OCI-LY3 (cell line): ENCODE measurements at regions not wholly inside any gene's neighbourhood (a gene's known extent, or its start where the extent isn't known, plus 50 kb on each side); places are given as distances from the start of the nearest gene placed in this dataset.

Experiments
- H2AFZ ChIP-seq: fragments of 200-600, 300-600 bp; shearing (Covaris generic); 2 replicates; pipeline ENCODE4 v1.6.0; 2014; ENCODE audit warnings: antibody characterized with exemption, low read depth, low read length
- H3K27ac ChIP-seq: fragments of 200-600, 300-600 bp; sonication (generic); 2 replicates; pipeline ENCODE4 v1.5.1; 2014; ENCODE audit warnings: mild to moderate bottlenecking, low read length, moderate library complexity, mixed read lengths
- H3K27me3 ChIP-seq: fragments of 200-600, 300-600 bp; sonication (generic); 2 replicates; pipeline ENCODE4 v1.6.1; 2014; ENCODE audit warnings: low read depth, low read length, mixed read lengths
- H3K36me3 ChIP-seq: fragments of 200-600, 300-600 bp; sonication (generic); replicated peaks from 2 replicates; pipeline ENCODE3; 2014; ENCODE audit warnings: low read depth, low read length, mixed read lengths
- H3K4me1 ChIP-seq: fragments of 300-600, 200-600 bp; sonication (generic); 2 replicates; pipeline ENCODE4 v1.6.1; 2014; ENCODE audit warnings: low read length, mixed read lengths
- H3K4me2 ChIP-seq: fragments of 200-600, 300-600 bp; sonication (generic); 2 replicates; pipeline ENCODE4 v1.6.1; 2014; ENCODE audit warnings: low read length, mixed read lengths
- H3K4me3 ChIP-seq: fragments of 300-600, 200-600 bp; sonication (generic); 2 replicates; pipeline ENCODE4 v1.5.1; 2014; ENCODE audit warnings: antibody characterized with exemption, mild to moderate bottlenecking, low read length, moderate library complexity
- H3K79me2 ChIP-seq: fragments of 300-600, 200-600 bp; shearing (Covaris generic); 2 replicates; pipeline ENCODE4 v1.6.1; 2014; ENCODE audit warnings: mild to moderate bottlenecking, low read length, mixed read lengths
- H3K9ac ChIP-seq: fragments of 300-600, 200-600 bp; shearing (Covaris generic); 2 replicates; pipeline ENCODE4 v1.6.0; 2014; ENCODE audit warnings: mild to moderate bottlenecking, low read length, moderate library complexity
- H3K9me3 ChIP-seq: fragments of 200-600, 300-600 bp; shearing (Covaris generic); 2 replicates; pipeline ENCODE4 v1.6.1; 2014; ENCODE audit warnings: low read length, mixed read lengths; ENCODE audit not compliant: insufficient read depth
- H4K20me1 ChIP-seq: fragments of 200-600, 300-600 bp; sonication (generic); 2 replicates; pipeline ENCODE4 v1.6.1; 2016; ENCODE audit warnings: low read length, mixed read lengths; ENCODE audit not compliant: insufficient read depth
- CTCF ChIP-seq: fragments of 200-600, 300-600 bp; sonication (generic); IDR thresholded peaks from 2 replicates; pipeline ENCODE4 v1.5.1; 2014; ENCODE audit warnings: antibody characterized with exemption, low read length, low read depth
- EZH2phosphoT487 ChIP-seq: fragments of 200-600 bp; shearing (Covaris generic); IDR thresholded peaks from 2 replicates; pipeline ENCODE4 v1.6.1; 2018; ENCODE audit warnings: antibody characterized with exemption, mixed run types, low read depth

GRCh38 chr6:134828641-134829040 is 121.3 kb downstream of the ALDH8A1 start:
- Histone ChIP-seq H3K4me1 (peaks cover 10% of the 10 kb centered on the region), H3K9ac (no peak overlapping the region), H3K4me2 (no peak overlapping the region), H3K27me3 (no peaks in the 10 kb centered on the region), H3K9me3 (no peaks in the 10 kb centered on the region), H3K36me3 (no peaks in the 10 kb centered on the region), H3K4me3 (no peak overlapping the region), H4K20me1 (no peaks in the 10 kb centered on the region), H3K27ac (no peak overlapping the region), H3K79me2 (no peaks in the 10 kb centered on the region), H2AFZ (no peak overlapping the region)
- TF ChIP-seq CTCF (no peak), EZH2phosphoT487 (no peak)

GRCh38 chr6:134826889-134827737 is 122.8 kb downstream of the ALDH8A1 start:
- peaks cover 10% of the 10 kb centered on the region for H3K4me1 ChIP-seq
- no peaks in the 10 kb centered on the region for H3K9me3 ChIP-seq
- no peak overlapping the region for H3K4me3 ChIP-seq
- no peaks in the 10 kb centered on the region for H4K20me1 ChIP-seq
- no peaks in the 10 kb centered on the region for H3K36me3 ChIP-seq
- H3K4me2 ChIP-seq = no peak overlapping the region
- H3K9ac ChIP-seq = no peak overlapping the region
- no peak overlapping the region for H3K27ac ChIP-seq
- no peak overlapping the region for H2AFZ ChIP-seq
- no peaks in the 10 kb centered on the region for H3K79me2 ChIP-seq
- TF ChIP-seq EZH2phosphoT487 = no peak
- TF ChIP-seq CTCF = no peak
- no peaks in the 10 kb centered on the region for H3K27me3 ChIP-seq

- no peak overlapping the region for H2AFZ ChIP-seq
- no peak overlapping the region for H3K4me2 ChIP-seq
- no peak overlapping the region for H3K9ac ChIP-seq
- TF ChIP-seq CTCF = no peak
- TF ChIP-seq EZH2phosphoT487 = no peak
- H3K79me2 ChIP-seq = no peaks in the 10 kb centered on the region
- H3K4me3 ChIP-seq = no peak overlapping the region
- H4K20me1 ChIP-seq = no peaks in the 10 kb centered on the region
- no peak overlapping the region for H3K27ac ChIP-seq
- H3K9me3 ChIP-seq = no peaks in the 10 kb centered on the region
- H3K4me1 ChIP-seq = peaks cover 10% of the 10 kb centered on the region
- H3K27me3 ChIP-seq = no peaks in the 10 kb centered on the region
- no peaks in the 10 kb centered on the region for H3K36me3 ChIP-seq
Measured at GRCh38 chr6:134823710-134824034, 126.2 kb downstream of the ALDH8A1 start.

- no peaks in the 10 kb centered on the region for H4K20me1 ChIP-seq
- no peak overlapping the region for H2AFZ ChIP-seq
- no peaks in the 10 kb centered on the region for H3K79me2 ChIP-seq
- H3K4me1 ChIP-seq = peaks cover 10% of the 10 kb centered on the region
- no peaks in the 10 kb centered on the region for H3K36me3 ChIP-seq
- H3K9ac ChIP-seq = no peak overlapping the region
- H3K4me3 ChIP-seq = no peak overlapping the region
- H3K9me3 ChIP-seq = no peaks in the 10 kb centered on the region
- H3K27me3 ChIP-seq = no peaks in the 10 kb centered on the region
- H3K4me2 ChIP-seq = peak overlapping the region; percentile 54; the same call in 1 of the 2 replicates
- TF ChIP-seq CTCF (peak; percentile 69), EZH2phosphoT487 (no peak)
- H3K27ac ChIP-seq = no peak overlapping the region
Measured at GRCh38 chr6:134822920-134823709, 126.8 kb downstream of the ALDH8A1 start.
